GM18520 (cell line): ENCODE measurements at regions not wholly inside any gene's neighbourhood (a gene's known extent, or its start where the extent isn't known, plus 50 kb on each side); places are given as distances from the start of the nearest gene placed in this dataset.

Experiments used
- ATAC-seq: cut with Tn5 transposase; IDR thresholded peaks from one replicate; pipeline ENCODE4 v1.9.1; 2021; ENCODE audit not compliant: unreplicated experiment

DNA sequence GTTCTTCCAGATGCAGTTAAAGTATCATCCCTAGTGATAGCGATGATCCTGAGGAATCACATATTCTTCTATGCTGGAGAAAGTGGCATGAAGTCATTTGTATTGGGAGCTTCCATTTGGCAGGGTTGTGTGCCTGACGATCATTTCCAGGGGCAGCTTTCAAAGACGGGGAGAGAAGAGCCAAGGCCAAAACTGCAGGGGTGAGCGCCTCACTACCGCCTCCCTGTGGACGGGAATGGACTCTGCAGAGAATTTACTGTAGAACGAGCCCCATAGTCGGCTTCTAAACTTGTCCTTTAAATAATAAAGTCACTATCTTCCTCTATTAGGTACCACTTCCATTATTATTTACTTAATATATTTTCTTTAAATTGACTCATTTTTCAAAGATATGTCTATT is 555.9 kb upstream of the TMEM132C start:
- ATAC-seq = no peak

- ATAC-seq = no peak
Observed at GRCh38 chr12:127712561-127712960, 554.4 kb upstream of the TMEM132C start.

- no peak for ATAC-seq
Observed at GRCh38 chr12:127716166-127716565, 550.8 kb upstream of the TMEM132C start.

DNA sequence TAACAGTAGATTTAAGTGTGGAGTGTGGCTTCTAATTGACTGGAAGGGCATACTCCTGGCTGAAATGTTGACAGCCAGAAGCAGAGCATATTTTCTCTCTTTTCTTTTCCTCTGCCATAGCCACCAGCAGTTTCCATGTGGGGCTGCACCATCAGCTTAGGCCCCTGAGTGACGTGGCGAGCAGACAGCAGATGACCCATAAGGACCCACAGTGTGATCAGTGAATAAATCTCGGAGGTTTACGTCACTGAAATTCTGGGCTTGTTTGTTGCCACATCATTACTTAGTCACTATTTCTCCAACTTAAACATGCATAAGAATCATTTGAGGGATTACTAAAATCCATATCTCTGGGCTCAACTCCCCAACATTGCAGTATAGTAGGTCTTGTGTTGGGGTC is 549.7 kb upstream of the TMEM132C start:
- no peak for ATAC-seq

- no peak for ATAC-seq
Observed at GRCh38 chr12:127720334-127720733, 546.6 kb upstream of the TMEM132C start.

GRCh38 chr12:127722611-127723010 is 544.4 kb upstream of the TMEM132C start:
- ATAC-seq = no peak

DNA sequence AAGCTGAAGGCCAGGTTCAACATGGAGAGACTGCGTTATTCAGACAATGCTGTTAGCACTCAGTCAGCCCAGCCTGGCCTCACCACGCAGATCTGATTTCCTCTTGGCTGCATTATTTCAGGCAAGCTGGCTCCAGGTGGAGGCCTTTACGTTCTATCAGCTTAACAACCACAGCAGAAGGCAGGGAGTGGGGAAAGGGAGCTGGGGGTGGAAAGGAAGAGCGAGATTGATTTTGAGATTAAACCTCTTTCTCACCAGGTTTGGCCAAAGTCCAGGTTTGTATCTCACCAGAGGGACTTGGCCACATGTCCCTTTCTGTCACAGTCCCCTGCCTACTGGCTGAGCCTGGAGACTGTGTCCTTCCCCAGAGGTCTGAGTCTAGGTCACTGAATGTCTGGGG is 543.7 kb upstream of the TMEM132C start:
- no peak for ATAC-seq

GRCh38 chr12:127726671-127727315 is 540.2 kb upstream of the TMEM132C start:
- no peak for ATAC-seq

GRCh38 chr12:127728285-127728684 is 538.7 kb upstream of the TMEM132C start:
- no peak for ATAC-seq

DNA sequence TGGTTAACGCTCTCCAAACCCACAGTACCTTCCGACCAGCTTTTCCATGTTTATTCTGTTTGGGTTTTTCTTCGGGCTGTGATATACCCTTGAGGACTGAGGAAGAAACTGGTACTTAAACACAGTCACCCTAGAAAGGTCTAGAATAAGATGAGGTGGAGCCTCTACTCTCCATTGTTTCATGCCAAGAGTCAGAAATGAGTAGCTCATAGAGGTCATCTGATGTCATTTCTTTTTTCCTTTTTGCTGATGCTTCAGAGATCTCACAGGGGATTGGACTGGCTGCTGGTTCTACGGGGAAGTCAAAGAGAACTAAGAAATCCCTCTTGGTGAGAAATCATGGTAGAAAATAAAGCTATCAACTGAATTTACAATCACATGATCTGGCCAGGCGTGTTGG is 538.2 kb upstream of the TMEM132C start:
- no peak for ATAC-seq

DNA sequence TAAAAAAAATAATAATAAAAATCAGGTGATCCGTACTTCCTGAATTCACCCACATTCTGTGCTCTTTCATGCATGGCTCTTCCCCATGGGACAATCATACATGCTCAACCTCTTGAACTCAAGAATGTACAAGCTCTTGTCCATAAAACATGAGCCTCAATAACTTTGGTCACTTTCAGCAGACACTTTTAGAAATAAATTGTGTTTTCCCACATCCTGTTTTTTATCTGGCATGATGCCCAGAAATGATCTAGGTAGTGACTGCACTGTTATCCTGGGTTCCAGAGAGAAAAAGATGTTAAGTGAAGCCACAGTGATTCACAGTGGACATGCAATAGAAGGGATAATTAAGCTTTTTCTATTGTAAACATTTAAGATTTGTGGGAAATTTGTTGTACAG is 537.6 kb upstream of the TMEM132C start:
- no peak for ATAC-seq

DNA sequence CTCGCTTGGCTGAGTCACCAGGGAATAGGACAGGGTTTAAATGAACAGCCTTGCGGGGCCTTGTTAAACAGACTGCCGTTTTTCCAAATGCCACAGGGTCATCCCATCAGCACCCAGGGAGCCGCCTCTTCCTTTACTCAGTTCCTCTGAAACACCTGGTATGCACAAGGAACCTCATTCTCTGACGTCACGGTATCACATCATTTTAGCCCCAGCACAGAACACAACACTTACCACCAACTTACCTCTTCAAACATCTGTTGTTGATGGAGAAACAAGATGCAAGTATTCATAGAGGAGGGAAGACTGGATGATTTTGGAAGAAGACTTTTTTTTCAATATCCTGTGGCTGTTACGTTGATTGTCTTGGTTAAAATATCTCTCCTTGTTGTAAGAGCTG is 535.3 kb upstream of the TMEM132C start:
- ATAC-seq = no peak

GRCh38 chr12:127742231-127742630 is 524.7 kb upstream of the TMEM132C start:
- ATAC-seq = no peak

- ATAC-seq = no peak
Observed at GRCh38 chr12:127745469-127746212, 521.3 kb upstream of the TMEM132C start.

GRCh38 chr12:127749416-127749815 is 517.6 kb upstream of the TMEM132C start:
- ATAC-seq = no peak

DNA sequence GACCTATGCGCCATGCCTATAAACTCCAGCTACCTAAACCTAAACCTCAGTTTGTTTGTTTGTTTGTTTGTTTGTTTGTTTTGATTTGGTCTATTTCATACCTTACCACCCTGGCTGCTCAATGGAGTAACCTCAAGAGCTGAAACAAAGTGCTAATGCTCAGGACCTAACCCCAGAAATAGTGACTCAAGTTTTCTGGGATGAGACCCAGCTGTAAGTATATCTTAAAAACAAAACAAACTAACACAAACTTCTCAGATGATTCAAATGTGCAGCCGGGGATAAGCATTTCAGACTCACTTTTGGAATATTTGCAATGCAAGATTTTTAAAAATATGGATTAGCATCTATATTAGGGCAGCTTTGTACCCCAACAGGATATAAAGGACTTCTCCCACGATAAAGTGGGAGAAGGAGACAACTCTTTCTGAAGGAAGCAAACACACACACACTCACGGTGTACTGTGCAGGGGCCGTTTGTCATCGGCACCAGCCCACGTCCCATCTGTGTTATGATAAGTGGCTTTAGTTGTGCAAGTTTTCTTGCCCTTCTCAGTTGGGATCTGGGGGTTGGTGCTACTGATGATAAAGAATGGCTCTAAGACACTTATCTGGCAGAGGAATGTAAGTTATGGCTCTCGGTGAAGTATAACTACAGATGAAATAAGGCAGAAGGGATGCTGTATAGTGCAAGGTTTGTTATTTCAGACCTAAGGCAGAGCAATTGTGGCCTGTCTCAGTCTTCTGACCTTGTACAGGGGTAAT is 516.7 kb upstream of the TMEM132C start:
- no peak for ATAC-seq

GRCh38 chr12:127752802-127753201 is 514.2 kb upstream of the TMEM132C start:
- ATAC-seq = no peak

- no peak for ATAC-seq
Observed at GRCh38 chr12:127760357-127760756, 506.6 kb upstream of the TMEM132C start.

- ATAC-seq = no peak
Observed at GRCh38 chr12:127760996-127761395, 506.0 kb upstream of the TMEM132C start.

DNA sequence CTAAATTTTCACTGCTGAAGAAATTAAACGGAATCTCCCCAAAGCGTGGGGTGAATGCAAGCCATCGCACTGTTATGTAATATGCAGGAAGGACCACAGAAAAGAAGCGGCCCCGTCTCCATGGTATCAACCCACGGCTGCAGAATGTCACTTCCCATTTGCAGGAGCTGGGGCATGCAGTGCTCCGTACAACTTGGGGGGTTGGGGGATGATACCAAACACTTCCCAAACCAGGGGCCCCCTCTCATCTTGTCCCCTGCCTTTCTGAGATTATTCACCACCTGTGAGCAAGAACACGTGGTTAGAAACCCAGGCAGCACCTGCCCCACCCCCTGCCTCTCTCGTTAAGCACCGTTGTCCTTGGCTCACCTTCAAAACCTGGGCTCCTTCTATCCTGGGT is 505.1 kb upstream of the TMEM132C start:
- ATAC-seq = no peak

DNA sequence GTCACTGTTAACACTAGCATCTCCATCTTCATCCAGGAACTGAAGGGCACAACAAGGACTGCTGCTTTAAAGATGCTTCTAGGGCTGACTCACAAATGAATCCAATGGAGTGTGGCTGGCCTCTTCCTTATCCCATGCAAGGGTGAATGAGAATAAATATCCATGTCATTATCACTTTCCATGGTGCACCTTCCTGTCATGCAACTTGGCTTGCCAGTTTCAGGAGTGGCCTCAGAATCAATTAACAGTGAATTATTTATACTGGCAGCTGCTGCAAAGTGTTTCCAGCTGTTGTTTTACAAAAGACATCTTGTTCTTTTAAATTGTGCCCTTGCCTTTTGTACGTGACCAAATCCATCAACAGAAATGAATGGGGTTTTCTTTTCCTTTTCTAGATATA is 499.3 kb upstream of the TMEM132C start:
- ATAC-seq = no peak

DNA sequence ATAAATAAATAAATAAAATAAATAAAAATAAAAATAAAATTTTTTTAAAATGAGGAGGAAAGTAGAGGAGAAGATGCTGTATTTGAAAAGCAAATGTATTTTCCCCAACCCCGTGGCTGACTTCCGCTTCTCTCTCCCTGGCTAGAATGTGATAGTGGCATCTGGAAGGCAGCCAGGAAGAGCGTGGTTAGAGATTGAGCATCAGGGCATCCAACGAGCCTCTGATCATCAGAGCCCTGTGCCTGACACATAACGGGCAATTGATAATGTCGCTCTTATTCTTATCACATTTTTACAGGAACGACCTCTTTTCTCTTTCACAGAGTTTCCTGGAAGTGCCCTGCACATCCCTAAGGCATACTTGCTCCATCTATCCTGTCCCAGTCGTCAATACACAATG is 496.9 kb upstream of the TMEM132C start:
- ATAC-seq = no peak
